Ishikawa (cell line): ENCODE measurements at regions not wholly inside any gene's neighbourhood (a gene's known extent, or its start where the extent isn't known, plus 50 kb on each side); places are given as distances from the start of the nearest gene placed in this dataset.

Experiments
- CREB1 ChIP-seq: IDR thresholded peaks from 2 replicates; pipeline ENCODE4 v1.6.1; 2012; ENCODE audit warnings: low read depth
- EP300 ChIP-seq: IDR thresholded peaks from 2 replicates; pipeline ENCODE4 v1.6.1; 2012; ENCODE audit warnings: borderline replicate concordance
- MAX ChIP-seq: IDR thresholded peaks from 2 replicates; pipeline ENCODE4 v1.6.1; 2012
- NFIC ChIP-seq: IDR thresholded peaks from 2 replicates; pipeline ENCODE4 v1.6.1; 2012
- RAD21 ChIP-seq: IDR thresholded peaks from 2 replicates; pipeline ENCODE4 v1.6.1; 2012; ENCODE audit warnings: low read depth
- TAF1 ChIP-seq: IDR thresholded peaks from 2 replicates; pipeline ENCODE4 v1.6.1; 2012; ENCODE audit warnings: low read depth, mild to moderate bottlenecking
- YY1 ChIP-seq: IDR thresholded peaks from 2 replicates; pipeline ENCODE4 v1.6.1; 2012; ENCODE audit warnings: low read depth

DNA sequence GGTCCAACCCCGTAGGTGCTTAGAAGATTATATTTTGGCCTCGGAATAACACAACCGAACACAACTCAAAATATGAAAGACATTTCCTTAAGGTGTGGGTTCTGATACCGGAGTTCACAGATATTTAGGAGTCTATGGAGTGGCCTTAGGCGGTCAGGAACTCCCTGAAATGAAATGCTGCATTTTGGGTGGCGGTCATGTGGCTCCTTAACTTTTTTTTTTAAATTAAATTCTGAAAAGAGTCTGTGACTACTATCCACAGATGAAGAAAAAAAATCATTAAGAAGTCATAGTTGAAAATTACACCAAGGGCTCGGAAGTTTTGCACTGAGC, 290.9 kb upstream of the NFE2L3 start:
- no peak for TF ChIP-seq YY1
- TF ChIP-seq RAD21 = no peak
- no peak for TF ChIP-seq EP300
- TF ChIP-seq TAF1 = no peak
- TF ChIP-seq CREB1 = no peak
- TF ChIP-seq NFIC = no peak
- no peak for TF ChIP-seq MAX
